GM10266 (cell line): ENCODE measurements at regions not wholly inside any gene's neighbourhood (a gene's known extent, or its start where the extent isn't known, plus 50 kb on each side); places are given as distances from the start of the nearest gene placed in this dataset.

Source experiments
- DNase-seq: peaks from one replicate; pipeline ENCODE4 v3.0.0; 2012; ENCODE audit errors: extremely low spot score
- CTCF ChIP-seq: IDR thresholded peaks from 2 replicates; pipeline ENCODE4 v1.5.1; 2012; ENCODE audit warnings: mild to moderate bottlenecking, low read depth; ENCODE audit not compliant: control insufficient read depth, insufficient read depth; ENCODE audit errors: missing control alignments

- no peak for DNase-seq
- TF ChIP-seq CTCF: no peak
These were observed 79.8 kb upstream of the HAO2 start for GRCh38 chr1:119288751-119289150.

GRCh38 chr1:119290297-119290696 lies 78.3 kb upstream of the HAO2 start:
- no peak for TF ChIP-seq CTCF
- no peak for DNase-seq

GRCh38 chr1:119291611-119292206 lies 76.9 kb upstream of the HAO2 start:
- DNase-seq: no peak
- TF ChIP-seq CTCF: no peak

DNA sequence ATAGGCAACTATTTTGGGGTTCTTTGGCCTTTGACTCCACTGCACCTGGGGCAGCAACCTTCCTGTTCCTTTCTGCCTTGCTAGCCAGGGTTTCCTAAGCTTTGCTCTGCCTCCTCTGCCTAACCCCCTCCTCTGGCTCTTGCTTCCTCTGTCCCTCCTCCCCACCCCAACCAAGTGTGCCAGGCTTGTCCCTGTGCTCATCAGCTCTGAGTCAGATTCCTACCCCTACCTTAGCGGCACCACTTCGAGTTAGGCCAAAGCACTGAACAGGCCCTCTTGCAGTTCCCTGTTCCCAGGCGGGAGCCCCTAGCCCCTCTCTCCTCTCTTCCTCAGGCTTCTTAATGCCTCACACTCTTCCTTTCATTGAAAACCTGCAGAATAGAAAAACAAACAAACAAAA lies 74.8 kb upstream of the HAO2 start:
- no peak for DNase-seq
- TF ChIP-seq CTCF: no peak

GRCh38 chr1:119294199-119294598 lies 74.4 kb upstream of the HAO2 start:
- no peak for TF ChIP-seq CTCF
- DNase-seq: no peak

DNA sequence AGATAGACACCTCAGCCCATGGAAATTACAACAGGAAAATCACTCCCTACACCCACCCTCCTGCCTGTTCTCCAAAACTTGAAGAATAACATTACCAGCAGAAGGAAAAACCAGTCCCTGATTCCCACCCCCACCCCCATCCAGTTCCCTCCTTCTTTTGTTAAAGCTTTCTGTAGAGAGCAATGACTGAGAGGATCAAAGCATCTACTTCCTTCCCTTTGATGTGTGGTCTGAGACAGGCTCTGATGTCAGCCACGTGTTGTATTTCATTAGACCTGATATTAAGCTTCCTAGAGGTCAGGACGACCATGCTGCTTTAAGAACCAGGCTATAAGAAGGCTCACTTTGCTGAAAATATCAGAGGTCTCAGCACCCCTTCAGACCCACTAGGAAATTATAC lies 73.9 kb upstream of the HAO2 start:
- TF ChIP-seq CTCF: no peak
- DNase-seq: no peak

DNA sequence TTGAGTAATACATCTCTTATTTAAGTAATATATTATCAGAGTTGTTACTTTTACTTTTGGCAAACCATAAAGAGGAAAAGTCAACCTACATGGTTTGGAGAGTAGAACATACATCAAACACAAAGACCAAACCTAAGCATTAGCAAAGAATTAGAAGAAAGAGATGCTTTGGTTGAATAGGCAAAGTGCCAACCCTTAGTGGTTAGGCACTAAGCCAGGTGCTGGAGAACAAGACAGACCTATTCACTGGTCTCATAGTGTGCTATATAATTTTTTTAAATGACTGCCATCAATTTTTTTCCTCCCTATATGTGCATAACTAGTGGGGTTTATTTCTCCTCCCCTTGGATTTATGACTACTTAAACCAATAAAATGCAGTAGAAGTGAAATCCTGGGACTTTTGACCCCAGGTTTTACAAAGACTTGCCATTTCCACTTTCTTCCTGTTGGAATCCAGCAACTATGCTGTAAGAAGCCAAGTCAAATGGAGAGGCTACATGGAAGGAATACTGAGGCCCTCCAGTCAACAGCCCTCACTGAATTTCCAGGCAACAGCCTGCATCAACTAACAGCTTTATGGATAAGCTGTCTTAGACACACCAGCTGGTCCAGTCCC lies 69.8 kb upstream of the HAO2 start:
- no peak for TF ChIP-seq CTCF
- DNase-seq: no peak
